Ammon's horn (tissue), 1 donor: ENCODE measurements at regions not wholly inside any gene's neighbourhood (a gene's known extent, or its start where the extent isn't known, plus 50 kb on each side); places are given as distances from the start of the nearest gene placed in this dataset.
"Not testable (repeated sequence)": the region's sequence is repeated elsewhere in the genome, so short reads cannot be mapped to it uniquely, and the experiment has no call there.

Source experiments
- DNase-seq: peaks from one replicate; pipeline ENCODE4 v3.0.0-alpha.2; 2016; ENCODE audit warnings: low spot score

DNA sequence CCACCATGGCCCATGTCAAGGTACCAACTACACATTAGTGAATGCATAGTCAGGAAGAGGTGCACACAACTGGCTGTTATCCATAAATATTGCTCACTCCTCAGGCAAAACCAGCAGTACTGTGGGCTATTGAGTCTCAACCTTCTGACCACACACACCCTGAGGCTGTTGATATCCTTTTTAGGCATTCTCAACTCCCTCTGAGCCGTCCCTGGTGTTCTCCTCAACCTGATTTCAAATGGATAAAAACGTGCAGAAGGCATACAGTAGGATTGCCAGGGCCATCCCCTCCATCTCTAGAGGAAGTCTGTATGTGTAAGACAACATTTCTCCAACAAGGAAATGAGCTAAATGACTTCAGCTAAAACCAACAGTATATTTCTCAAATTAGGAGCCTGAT lies 98.7 kb upstream of the KLHL13 start:
- DNase-seq, result no peak

DNA sequence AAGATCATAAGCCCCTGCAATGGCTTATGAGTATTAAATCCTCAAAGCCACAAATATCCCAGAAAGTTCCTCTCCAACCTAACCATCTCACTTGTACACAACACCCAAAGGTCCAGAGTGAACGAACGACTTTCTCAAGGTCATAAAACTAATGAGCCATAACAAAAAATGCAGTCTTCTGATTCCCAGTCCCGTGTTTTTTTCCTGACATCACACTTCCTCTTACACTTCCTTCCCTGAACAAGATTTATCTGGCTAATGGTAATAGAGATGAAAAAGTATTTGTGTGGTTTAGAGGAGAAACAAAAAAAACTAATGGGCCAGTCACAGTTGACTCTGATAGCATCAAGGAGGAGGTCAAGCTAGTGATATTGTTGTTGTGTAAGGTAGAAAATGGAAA lies 99.5 kb upstream of the KLHL13 start:
- no peak for DNase-seq

DNA sequence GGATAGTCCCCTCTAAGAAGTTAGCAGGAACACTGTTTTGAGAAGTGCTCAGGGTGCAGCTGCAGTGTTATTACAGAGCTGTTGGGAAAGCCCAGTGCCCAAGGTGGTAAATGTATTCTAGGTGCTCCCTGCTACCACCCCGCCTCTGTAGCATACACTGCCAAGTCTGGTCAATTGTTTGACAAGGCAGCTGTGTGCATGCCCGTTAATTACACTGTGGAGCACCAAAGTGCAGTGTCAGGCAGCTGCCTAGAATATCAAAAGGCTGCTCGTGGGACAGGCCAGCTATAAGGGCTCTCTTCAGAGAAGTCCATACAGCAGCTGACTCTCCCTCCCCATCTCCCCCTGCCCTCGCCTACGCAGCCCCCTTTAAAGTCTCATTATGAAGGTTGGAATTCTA lies 99.9 kb upstream of the KLHL13 start:
- DNase-seq, result no peak

DNA sequence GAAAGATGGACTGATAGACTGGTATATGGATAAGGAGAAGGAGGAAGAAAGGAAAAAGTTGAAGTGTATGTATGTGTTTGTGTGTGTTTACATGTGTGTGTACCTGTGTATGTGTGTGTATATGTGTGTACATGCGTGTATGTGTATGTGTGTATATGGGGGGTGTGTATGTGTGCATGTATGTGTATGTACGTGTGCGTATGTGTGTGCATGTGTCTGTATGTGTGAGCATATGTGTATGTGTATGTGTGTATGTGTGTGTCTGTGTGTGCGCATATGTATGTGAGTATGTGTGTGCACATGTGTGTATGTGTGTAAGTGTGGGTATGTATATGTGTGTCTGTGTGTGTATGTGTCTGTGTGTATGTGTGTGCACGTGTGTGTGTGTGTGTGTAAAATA lies 101.5 kb upstream of the KLHL13 start:
- DNase-seq, result no peak

DNA sequence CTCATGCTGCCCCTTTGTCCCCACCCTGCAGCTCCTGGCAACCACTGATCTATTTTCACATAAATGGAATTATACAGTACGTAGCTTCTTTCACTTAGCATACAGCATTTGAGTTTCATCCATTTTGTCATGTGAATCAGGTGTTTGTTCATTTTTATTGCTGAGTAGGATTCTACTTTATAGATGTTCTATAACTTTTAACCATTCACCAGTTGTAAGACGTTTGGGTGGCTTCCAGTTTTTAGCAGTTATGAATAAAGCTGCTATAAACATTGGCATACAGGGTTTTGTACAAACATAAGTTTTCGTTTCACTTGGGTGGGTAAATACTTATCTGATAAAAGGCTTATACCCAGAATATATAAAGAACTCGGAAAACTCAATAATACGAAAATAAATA lies 102.3 kb upstream of the KLHL13 start:
- no peak for DNase-seq

DNA sequence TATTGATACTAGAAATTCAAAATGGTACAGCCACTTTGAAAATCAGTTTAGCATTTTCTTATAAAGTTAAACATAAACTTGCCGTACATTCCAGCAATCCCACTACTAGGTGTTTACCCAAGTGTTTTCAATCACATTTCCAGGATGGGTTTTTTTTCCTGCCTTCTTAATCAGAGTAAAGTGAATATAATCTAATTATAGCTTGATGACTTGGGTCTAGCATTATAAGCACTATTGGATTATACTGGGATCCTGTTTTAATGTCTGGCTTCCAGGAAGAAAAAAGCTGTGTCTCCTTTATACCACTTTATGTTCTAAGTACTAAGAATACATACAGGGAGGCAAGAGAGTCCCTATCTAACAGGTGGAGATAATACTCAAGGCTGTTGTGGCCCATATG lies 103.3 kb upstream of the KLHL13 start:
- no peak for DNase-seq

DNA sequence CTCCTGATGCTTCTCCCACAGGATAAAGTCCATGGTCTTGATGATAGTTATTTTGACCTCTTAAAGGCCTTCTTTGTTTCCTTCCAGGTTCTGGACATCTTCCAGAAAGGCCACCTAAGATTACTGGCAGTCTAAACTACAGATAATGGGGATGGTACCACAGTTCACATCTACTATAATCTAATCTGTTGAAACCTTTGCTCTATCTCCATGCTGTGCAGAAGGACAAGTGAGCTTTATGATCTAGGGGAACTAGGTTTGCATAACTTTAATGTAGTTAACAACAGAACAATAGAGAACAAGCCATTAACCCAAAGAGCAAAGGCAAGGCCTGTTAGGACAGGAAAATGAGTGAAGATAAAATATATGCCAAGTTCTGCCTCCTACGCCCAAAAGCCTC lies 103.9 kb upstream of the KLHL13 start:
- DNase-seq, result no peak

DNA sequence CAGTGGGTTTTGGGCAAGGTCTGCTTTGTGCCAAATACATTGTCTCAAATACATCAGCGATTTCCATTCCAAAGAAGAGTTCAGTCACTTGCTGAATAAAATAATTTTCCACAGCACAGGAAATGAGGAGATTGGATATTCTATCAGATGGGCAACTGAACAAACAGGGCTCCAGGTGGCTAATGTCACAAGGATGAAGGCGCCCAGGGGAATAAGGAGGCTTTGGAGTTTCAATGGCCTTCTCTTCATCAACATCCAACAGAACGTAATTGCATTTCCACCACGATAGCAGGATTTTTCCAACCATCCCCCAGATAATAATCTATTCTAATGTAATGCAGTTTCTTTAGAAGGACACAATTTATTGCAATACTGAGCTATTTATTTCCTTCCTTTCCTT lies 104.7 kb upstream of the KLHL13 start:
- no peak for DNase-seq

DNA sequence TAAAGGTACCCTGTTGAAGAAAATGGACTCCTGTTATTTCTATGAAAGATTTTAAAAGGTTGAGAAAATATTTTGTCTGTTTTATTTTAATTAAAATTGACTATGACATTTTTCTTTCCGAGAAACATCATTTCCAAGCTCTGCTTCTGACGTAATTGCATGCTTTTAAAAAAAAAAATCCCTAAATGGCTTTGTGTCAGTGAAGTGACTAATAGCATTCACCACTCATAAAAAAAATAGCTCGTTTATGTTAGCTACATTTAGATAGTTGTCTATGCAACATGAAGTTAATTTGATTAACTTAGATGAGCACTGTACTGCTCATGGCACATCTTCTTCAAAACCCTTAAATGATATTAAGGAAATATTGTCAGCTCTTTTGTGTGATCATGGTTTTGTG lies 105.1 kb upstream of the KLHL13 start:
- DNase-seq, result no peak

DNA sequence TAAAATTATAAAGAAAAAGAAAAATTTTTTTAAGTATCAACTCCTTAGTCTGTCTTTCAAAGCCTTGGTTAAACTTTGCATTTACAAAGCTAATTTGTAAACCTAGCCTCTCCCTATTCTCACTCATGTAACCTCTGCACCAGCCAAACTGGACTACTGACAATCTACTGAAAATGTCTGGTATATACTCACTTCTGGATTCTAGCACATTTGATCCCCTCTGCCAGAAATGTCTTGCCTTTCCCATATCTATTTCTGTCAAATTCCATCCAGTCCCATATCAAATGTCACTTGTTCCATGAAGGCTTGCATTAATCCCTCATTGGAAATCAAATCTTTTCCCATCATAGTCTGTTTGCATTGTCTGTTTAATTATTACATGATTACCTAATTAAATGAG lies 105.8 kb upstream of the KLHL13 start:
- DNase-seq, result no peak

DNA sequence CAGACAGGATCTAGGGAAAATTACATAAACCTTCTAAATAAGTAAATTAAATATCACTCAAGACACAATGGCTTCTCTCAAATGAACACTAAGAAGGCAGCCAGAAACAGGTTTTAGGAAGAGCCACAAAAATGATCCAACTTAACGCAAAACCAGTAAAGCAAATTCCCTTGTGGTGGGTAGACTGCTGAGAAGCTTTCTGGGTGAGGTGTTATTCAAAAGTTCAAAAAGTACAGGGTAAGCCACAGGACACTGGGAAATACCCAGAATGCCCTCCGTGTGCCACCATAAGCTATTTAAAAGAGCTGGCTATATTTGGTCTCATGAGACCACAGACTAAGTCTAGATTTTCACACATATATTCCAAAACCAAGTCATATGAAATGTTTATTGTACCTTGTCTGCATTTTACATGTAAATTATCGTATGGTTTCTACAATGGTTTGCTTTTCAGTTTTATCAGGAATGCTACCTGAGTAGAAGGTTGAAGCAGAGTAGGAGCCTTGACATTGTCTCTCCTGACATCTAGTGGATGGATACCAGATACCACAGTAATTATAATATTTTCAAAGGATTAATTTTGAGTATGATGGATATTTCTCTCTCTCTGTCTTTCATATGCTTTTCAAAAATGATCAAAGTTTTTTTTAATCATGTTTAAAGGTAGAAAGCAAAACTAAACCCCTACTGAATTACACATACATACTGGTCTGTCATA lies 109.3 kb upstream of the KLHL13 start:
- no peak for DNase-seq

DNA sequence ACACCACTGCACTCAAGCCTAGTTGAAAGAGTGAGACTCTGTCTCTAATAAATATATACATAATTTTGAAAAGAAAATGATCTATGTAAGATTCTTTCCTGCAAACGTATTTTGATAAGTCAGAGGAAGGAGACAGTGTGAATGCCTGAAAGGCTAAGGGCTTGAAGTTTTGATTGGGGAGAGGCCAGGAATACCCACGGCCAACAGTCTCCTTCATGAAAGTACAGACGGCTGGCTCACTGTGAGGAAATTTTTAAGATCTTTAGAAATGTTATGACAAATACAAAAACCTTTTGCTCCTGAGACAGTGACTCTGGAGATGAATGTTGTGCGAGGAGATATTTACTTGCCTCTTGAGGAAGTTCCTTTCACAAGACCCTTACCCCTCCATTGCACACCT lies 111.4 kb upstream of the KLHL13 start:
- no peak for DNase-seq

DNA sequence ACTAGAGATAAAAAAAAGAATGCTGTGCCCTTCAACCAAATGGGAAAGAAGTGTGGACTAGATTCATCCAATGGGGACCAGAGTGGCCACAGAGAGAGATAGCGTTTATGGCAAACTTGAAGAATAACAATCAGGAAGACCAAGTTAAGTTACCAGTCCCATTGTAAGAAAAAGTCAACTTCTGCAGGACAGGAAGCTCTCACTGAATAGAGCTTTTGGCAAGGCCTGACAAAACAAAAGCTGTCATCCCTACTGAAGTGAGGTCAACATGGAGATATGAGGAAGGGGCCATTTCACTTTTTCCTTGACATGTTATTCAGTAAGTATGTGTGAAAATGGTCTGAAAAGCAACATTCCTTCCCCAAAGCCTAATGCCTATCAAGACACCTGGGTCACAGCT lies 111.8 kb upstream of the KLHL13 start:
- no peak for DNase-seq

DNA sequence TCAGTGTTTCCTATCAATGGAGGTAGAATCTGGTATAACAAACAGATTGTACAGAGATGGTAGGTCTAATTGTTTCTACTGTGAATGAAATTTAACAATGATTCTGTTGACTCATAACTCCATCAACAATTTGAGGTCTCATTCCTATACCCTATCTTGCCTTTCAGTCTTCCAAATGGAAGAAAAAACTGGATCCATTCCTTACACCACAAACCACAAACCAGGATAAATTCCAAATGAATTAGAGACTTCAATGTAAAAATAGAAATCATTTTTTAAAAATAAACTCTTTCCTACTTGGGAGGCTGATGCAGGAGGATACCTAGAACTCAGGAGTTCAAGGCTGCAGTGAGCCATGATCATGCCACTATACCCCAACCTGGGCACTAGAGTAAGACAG lies 114.4 kb upstream of the WDR44 start:
- DNase-seq, result no peak

DNA sequence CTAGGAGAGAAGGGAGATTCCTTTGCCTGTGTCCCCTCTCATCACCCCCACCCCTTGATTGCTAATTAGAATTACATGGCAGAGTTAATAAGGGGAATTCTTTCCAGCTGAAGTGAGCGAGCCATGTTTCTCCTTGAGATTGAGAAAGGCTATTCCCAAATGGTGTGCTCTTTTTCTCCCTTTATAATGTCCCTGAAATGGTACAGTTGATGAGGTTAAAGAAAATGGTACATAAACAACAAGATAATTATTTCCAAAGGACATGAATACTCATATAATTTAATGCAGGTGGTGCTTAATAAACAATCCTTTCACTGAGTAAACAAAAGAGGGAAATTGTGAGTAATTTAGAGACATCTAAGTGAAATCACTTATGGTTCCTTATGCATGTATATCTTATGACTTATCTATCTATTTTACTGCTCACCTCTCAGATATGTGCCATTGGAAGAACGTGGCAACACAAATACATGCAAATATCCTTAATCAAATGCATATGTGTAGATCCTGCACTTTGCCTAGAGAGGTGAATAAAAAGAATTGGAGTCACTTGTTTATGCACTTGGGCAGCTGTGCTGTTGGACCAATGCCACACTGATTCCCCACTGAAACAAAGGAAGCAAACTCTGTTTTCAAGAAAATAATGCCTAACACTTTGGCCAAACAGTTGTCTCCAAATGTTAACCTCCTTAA lies 106.6 kb upstream of the WDR44 start:
- no peak for DNase-seq

DNA sequence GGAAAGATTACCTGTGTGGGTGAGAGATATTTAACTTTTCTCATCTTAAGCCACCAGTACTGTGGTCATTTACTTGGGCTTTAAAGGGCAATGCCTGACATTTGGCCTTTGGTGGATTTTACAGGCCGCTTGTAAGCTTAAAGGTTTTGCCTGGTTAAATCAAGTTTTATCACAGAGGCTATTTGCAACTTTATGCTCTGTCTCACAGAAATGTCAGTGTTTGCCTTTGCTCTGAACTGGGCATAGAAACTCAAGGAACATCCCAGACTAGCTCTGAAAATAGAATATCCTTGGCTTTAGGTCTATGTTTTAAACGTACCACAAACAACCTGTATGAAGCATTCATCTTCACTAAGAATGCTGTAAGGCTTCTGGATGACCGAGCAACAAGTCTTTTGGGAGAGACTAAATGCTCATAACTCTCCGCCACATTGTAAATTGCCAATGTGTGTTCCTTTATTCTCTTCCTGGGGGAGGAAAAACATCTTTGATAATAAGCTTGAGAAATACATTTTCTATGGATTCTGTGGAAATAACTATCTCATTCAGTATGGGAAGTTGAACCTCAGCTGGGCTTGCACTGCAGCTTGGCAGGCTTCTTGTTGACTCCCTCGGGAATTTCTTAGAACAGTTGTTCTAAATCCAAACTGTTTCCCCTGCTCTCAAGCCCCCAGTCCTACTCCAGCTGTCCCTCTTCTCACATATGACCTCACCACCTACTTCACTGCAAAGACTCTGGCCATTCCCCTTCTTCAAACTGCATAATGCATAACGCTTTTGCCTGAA lies 105.8 kb upstream of the WDR44 start:
- no peak for DNase-seq

DNA sequence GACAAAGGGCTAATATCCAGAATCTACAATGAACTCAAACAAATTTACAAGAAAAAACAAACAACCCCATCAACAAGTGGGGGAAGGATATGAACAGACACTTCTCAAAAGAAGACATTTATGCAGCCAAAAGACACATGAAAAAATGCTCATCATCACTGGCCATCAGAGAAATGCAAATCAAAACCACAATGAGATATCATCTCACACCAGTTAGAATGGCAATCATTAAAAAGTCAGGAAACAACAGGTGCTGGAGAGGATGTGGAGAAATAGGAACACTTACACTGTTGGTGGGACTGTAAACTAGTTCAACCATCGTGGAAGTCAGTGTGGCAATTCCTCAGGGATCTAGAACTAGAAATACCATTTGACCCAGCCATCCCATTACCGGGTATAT lies 98.9 kb upstream of the WDR44 start:
- DNase-seq, result not testable (repeated sequence)

DNA sequence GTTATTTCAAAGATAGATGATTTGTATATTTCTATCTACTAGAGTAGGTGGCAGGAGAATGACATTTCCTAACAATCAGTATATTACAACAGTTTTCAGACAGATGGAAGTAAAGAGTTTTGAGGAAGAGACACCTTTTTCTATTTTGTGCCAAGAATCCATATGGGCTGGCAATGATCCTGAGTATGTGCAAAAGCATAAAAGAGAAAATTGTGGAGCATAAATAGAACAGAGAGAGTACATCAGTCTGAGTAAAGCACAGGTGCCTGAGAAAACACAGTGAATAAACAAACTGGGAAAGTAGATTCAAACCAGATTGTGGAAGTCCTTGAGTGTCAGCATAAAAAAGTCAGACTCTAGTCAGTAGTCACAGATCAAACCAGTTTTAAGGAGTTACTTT lies 96.8 kb upstream of the WDR44 start:
- no peak for DNase-seq

DNA sequence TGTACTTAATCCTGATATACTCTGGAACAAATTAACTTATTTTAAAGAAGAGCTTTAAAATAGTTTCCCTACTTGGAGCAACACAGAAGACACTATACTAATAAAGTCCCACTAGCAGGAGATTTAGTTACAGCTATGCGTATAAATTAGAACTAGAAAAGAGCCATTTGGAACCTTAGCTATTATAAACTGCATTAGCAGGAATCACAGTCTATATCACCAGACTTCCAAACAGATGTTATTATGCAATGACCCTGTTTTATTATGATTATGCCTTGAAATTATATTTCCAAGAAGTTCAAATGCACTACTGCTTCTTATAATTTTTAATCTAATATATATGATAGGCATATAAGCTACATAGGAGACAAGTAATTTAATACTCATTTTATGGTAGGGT lies 95.5 kb upstream of the WDR44 start:
- DNase-seq, result no peak

DNA sequence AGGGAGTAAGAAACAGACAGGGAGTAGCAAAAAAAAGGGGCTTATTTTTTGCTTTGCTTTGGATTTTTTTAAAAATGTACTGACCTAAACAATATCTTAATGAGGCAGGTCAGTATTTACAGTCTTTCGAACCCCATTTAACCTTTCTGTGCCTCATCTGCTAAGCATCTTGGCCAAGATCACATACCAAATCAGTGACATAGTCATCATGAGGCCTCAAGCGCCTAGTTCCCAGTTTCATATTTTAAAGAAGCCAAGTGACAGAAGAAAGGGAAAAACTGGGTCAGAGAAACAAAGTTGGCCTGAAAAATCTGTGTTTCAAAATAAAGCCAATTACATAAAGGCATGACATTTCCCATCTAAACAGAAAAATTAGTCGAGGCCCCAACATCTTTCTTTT lies 94.6 kb upstream of the WDR44 start:
- DNase-seq, result no peak

DNA sequence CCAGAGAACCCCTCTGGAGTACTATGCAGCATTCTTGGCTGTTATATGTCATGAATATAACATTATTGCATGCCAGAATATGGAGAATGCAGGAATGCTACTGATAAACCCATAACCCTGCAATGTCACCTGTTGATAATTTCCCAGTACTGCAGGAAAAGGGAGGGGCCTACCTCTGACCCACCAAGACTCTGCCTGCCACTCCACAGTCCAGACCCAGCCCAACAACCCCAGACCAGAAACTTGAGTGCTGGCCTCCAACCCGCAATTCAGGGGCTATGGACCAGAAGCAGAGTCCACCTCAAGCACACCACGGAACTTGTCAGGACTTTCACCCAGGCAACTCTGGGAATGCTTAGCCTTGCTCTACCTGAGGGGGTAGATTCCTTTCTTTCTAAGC lies 92.9 kb upstream of the WDR44 start:
- DNase-seq, result no peak

DNA sequence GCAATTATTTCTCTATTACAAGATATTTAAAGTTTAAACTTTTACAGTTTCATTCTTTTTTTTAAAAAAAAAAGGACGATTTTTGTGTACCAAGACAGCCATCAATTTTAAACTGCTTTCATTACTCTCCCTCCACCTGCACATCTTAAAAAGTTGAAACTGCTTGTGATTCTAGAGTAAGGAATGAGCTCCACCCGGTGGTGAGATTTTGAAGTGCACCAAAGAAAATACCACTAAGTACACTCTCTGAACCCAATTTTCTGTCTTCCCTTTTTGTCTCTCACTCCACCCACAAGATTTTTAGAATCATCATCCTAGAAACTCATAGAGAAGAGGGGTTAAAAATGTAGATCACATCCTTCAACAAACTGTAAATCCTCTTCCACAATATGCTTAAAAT lies 91.3 kb upstream of the WDR44 start:
- peak; percentile 43 for DNase-seq

DNA sequence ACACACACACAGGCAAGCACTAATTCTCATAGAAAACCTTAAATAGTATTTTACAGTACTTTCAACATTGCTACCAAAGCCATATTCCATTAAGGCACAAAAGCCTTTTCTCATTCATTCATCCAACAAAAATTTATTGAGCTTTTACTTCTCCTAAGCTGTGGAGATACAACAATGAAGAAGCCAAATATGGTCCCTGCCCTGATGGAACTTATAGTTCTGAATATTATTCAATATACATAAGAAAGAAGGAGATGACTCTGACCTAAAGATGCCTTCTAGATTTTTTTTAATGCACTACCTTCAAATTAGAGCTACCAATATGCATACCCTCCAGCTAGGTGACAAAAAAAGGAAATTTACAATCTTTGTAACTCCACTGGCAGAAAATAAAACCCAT lies 90.0 kb upstream of the WDR44 start:
- DNase-seq, result no peak
